MM.1S (cell line): ENCODE measurements at regions not wholly inside any gene's neighbourhood (a gene's known extent, or its start where the extent isn't known, plus 50 kb on each side); places are given as distances from the start of the nearest gene placed in this dataset.

Source experiments
- DNase-seq: peaks from one replicate; pipeline ENCODE4 v3.0.0-alpha.2; 2015
- H2AFZ ChIP-seq: fragments of 300-600 bp; sonication (generic); 2 replicates; pipeline ENCODE4 v1.6.0; 2016; ENCODE audit warnings: antibody characterized with exemption, low read length
- H3F3A ChIP-seq: fragments of 300-600 bp; sonication (generic); 2 replicates; pipeline ENCODE4 v1.6.1; 2016; ENCODE audit warnings: mild to moderate bottlenecking, antibody characterized with exemption, low read length, moderate library complexity, mixed read lengths; ENCODE audit not compliant: insufficient read depth
- H3K27ac ChIP-seq: fragments of 300-600 bp; sonication (generic); 2 replicates; pipeline ENCODE4 v1.5.1; 2016; ENCODE audit warnings: mild to moderate bottlenecking, low read length
- H3K27me3 ChIP-seq: fragments of 300-600 bp; sonication (generic); replicated peaks from 2 replicates; pipeline ENCODE4 v1.6.0; 2016; ENCODE audit warnings: low read length; ENCODE audit not compliant: insufficient read depth
- H3K36me3 ChIP-seq: fragments of 300-600 bp; sonication (generic); replicated peaks from 2 replicates; pipeline ENCODE4 v1.6.1; 2016; ENCODE audit warnings: mild to moderate bottlenecking, low read length, mixed read lengths; ENCODE audit not compliant: insufficient read depth
- H3K4me1 ChIP-seq: fragments of 300-600 bp; sonication (generic); 2 replicates; pipeline ENCODE4 v1.6.1; 2016; ENCODE audit warnings: low read length, mixed read lengths
- H3K4me2 ChIP-seq: fragments of 300-600 bp; sonication (generic); 2 replicates; pipeline ENCODE4 v1.6.0; 2016; ENCODE audit warnings: low read depth, low read length
- H3K4me3 ChIP-seq: fragments of 300-600 bp; sonication (generic); 2 replicates; pipeline ENCODE4 v1.5.1; 2016; ENCODE audit warnings: low read length, mixed read lengths
- H3K79me2 ChIP-seq: fragments of 300-600 bp; sonication (generic); 2 replicates; pipeline ENCODE4 v1.6.1; 2016; ENCODE audit warnings: mixed run types, low read length, mixed read lengths
- H3K9ac ChIP-seq: fragments of 300-600 bp; sonication (generic); 2 replicates; pipeline ENCODE4 v1.6.1; 2016; ENCODE audit warnings: low read length, mixed read lengths
- H3K9me2 ChIP-seq: fragments of 300-600 bp; sonication (generic); replicated peaks from 2 replicates; pipeline ENCODE4 v1.6.1; 2016; ENCODE audit warnings: mild to moderate bottlenecking, low read length, mixed read lengths; ENCODE audit not compliant: insufficient read depth
- H3K9me3 ChIP-seq: fragments of 300-600 bp; sonication (generic); replicated peaks from 2 replicates; pipeline ENCODE4 v1.6.1; 2016; ENCODE audit warnings: mild to moderate bottlenecking, low read length, mixed read lengths; ENCODE audit not compliant: insufficient read depth
- H4K20me1 ChIP-seq: fragments of 300-600 bp; sonication (generic); 2 replicates; pipeline ENCODE4 v1.6.1; 2016; ENCODE audit warnings: mild to moderate bottlenecking, low read length, moderate library complexity, mixed read lengths; ENCODE audit not compliant: insufficient read depth
- EZH2 ChIP-seq: fragments of 300-600 bp; sonication (generic); optimal IDR thresholded peaks from 2 replicates; pipeline ENCODE3; 2017; ENCODE audit warnings: low read depth, mild to moderate bottlenecking, antibody characterized with exemption, low read length, mixed read lengths
- EZH2phosphoT487 ChIP-seq: fragments of 300-600 bp; sonication (generic); IDR thresholded peaks from 2 replicates; pipeline ENCODE4 v1.6.1; 2018; ENCODE audit warnings: antibody characterized with exemption, low read length
- TF ChIP-seq, protein P1 (sequence below): fragments of 300-600 bp; sonication (generic); IDR thresholded peaks from 2 replicates; pipeline ENCODE4 v1.5.1; 2016; ENCODE audit warnings: antibody characterized with exemption, low read length, mixed read lengths

GRCh38 chr10:33506838-33507661 is 172.6 kb upstream of the NRP1 start:
- H3K36me3 ChIP-seq = no peaks in the 10 kb centered on the region
- peak; percentile 55 for DNase-seq
- peaks cover 7% of the 10 kb centered on the region; the same call in 1 of the 2 replicates for H3K4me1 ChIP-seq
- H3K27me3 ChIP-seq = no peaks in the 10 kb centered on the region
- H3K9me3 ChIP-seq = no peaks in the 10 kb centered on the region
- H3F3A ChIP-seq = no peaks in the 10 kb centered on the region; the same call in 1 of the 2 replicates
- H4K20me1 ChIP-seq = no peaks in the 10 kb centered on the region
- H3K9ac ChIP-seq = no peak overlapping the region
- peak overlapping the region; percentile 51; the same call in 1 of the 2 replicates for H3K27ac ChIP-seq
- H3K79me2 ChIP-seq = no peaks in the 10 kb centered on the region
- no peak overlapping the region for H2AFZ ChIP-seq
- TF ChIP-seq, protein P1, sequence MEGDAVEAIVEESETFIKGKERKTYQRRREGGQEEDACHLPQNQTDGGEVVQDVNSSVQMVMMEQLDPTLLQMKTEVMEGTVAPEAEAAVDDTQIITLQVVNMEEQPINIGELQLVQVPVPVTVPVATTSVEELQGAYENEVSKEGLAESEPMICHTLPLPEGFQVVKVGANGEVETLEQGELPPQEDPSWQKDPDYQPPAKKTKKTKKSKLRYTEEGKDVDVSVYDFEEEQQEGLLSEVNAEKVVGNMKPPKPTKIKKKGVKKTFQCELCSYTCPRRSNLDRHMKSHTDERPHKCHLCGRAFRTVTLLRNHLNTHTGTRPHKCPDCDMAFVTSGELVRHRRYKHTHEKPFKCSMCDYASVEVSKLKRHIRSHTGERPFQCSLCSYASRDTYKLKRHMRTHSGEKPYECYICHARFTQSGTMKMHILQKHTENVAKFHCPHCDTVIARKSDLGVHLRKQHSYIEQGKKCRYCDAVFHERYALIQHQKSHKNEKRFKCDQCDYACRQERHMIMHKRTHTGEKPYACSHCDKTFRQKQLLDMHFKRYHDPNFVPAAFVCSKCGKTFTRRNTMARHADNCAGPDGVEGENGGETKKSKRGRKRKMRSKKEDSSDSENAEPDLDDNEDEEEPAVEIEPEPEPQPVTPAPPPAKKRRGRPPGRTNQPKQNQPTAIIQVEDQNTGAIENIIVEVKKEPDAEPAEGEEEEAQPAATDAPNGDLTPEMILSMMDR = no peak
- TF ChIP-seq EZH2 (no peak), EZH2phosphoT487 (no peak)
- H3K4me2 ChIP-seq = peak overlapping the region; percentile 31; the same call in 1 of the 2 replicates
- no peaks in the 10 kb centered on the region for H3K9me2 ChIP-seq
- H3K4me3 ChIP-seq = no peak overlapping the region

GRCh38 chr10:33506391-33506790 is 171.9 kb upstream of the NRP1 start:
- no peak for TF ChIP-seq EZH2phosphoT487
- TF ChIP-seq EZH2 = no peak
- TF ChIP-seq, protein P1 = no peak
- H3K4me2 ChIP-seq = no peak overlapping the region
- no peaks in the 10 kb centered on the region for H4K20me1 ChIP-seq
- H3K36me3 ChIP-seq = no peaks in the 10 kb centered on the region
- peaks cover 7% of the 10 kb centered on the region; the same call in 1 of the 2 replicates for H3K4me1 ChIP-seq
- H3K79me2 ChIP-seq = no peaks in the 10 kb centered on the region
- no peak overlapping the region for H3K4me3 ChIP-seq
- H3K9ac ChIP-seq = no peak overlapping the region
- no peaks in the 10 kb centered on the region; the same call in 1 of the 2 replicates for H3F3A ChIP-seq
- DNase-seq = no peak
- H3K27ac ChIP-seq = no peak overlapping the region
- H3K9me3 ChIP-seq = no peaks in the 10 kb centered on the region
- H3K27me3 ChIP-seq = no peaks in the 10 kb centered on the region
- H3K9me2 ChIP-seq = no peaks in the 10 kb centered on the region
- no peak overlapping the region for H2AFZ ChIP-seq

- TF ChIP-seq EZH2phosphoT487 (no peak), EZH2 (no peak)
- TF ChIP-seq, protein P1 = no peak
- no peaks in the 10 kb centered on the region for H3K4me1 ChIP-seq
- H3K27me3 ChIP-seq = no peaks in the 10 kb centered on the region
- no peak overlapping the region for H3K4me2 ChIP-seq
- H4K20me1 ChIP-seq = no peaks in the 10 kb centered on the region
- H3K9ac ChIP-seq = no peak overlapping the region
- no peak overlapping the region for H3K27ac ChIP-seq
- no peaks in the 10 kb centered on the region for H3K9me2 ChIP-seq
- DNase-seq = no peak
- H3K9me3 ChIP-seq = no peaks in the 10 kb centered on the region
- H3F3A ChIP-seq = no peaks in the 10 kb centered on the region
- no peak overlapping the region for H3K4me3 ChIP-seq
- no peaks in the 10 kb centered on the region for H3K79me2 ChIP-seq
- no peak overlapping the region for H2AFZ ChIP-seq
- no peaks in the 10 kb centered on the region for H3K36me3 ChIP-seq
These were observed 166.7 kb upstream of the NRP1 start for GRCh38 chr10:33501161-33501560.
